ENCODE measurements at regions not wholly inside any gene's neighbourhood (a gene's known extent, or its start where the extent isn't known, plus 50 kb on each side); places are given as distances from the start of the nearest gene placed in this dataset.

GRCh38 chr18:65671621-65672415 lies 79.0 kb upstream of the CDH7 start:
- no peak for TF ChIP-seq POLR2A (IDR thresholded peaks at IDR 0.05)
- TF ChIP-seq CTCF (IDR thresholded peaks at IDR 0.05) = no peak
